HG02973 (cell line): ENCODE measurements at regions not wholly inside any gene's neighbourhood (a gene's known extent, or its start where the extent isn't known, plus 50 kb on each side); places are given as distances from the start of the nearest gene placed in this dataset.
"Not testable (repeated sequence)": the region's sequence is repeated elsewhere in the genome, so short reads cannot be mapped to it uniquely, and the experiment has no call there.

Experiments used
- ATAC-seq: cut with Tn5 transposase; IDR thresholded peaks from one replicate; pipeline ENCODE4 v1.9.1; 2021; ENCODE audit warnings: moderate library complexity; ENCODE audit not compliant: unreplicated experiment

- ATAC-seq, result no peak
Observed at GRCh38 chr1:60823151-60823550, 259.2 kb upstream of the NFIA start.

- no peak for ATAC-seq
Observed at GRCh38 chr1:60822252-60822651, 260.1 kb upstream of the NFIA start.

DNA sequence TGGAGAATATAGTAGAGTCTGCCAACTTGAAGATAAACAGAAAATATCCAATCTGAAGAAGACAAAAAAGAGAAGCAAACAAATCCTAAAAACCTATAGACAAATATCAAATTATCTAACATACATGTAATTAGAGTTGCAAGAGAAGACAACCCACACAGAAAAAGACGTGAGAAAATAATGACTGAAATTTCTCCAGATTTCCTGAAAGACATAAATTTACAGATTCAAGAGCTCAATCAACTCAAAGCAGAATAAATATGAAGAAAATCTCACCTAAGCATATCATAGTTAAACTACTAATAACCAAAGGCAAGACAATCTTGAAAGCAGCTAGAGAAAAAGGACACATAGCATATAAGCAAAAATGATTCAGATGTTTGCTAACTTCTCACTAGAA lies 261.2 kb upstream of the NFIA start:
- no peak for ATAC-seq

- no peak for ATAC-seq
Observed at GRCh38 chr1:60818969-60819701, 263.2 kb upstream of the NFIA start.

DNA sequence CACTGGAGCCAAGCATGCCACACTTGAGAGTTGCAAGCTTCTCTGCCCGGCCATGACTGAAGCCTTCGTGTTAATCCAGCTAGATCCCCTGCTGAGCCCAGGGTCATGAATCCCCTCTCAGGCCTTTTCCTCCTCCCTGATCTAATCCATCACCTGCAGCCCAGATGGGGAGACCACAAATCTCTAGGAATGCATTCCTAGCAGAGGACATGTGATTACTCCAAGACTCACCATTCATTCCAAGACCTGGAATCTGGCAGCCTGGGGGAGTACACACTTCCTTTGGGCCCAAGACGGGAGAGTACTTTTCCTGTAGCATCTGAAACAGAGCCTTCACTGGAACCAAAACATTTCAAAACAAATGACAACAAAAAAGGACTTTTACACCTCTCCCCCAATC lies 269.3 kb upstream of the NFIA start:
- ATAC-seq, result no peak

- no peak for ATAC-seq
Observed at GRCh38 chr1:60809204-60809980, 273.0 kb upstream of the NFIA start.

DNA sequence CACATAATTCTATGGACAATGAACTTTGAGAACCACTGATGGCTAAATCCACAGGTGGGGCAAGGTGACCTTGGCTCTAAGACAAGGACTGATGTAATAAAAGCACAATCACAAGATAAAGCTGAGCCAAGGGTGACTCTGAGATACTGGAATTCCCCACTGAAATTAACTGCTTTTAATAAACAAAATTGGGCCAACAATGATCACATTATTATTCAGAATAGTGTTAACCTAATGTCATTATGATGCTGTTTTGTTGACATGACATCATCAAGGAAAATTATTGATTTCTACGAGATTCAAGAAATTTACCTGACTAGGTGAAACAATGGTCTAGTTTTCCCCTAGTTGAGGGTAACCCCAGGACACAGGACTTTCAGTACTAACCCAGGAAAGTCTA lies 273.7 kb upstream of the NFIA start:
- no peak for ATAC-seq

- ATAC-seq, result no peak
Observed at GRCh38 chr1:60802884-60803283, 279.5 kb upstream of the NFIA start.

GRCh38 chr1:60797351-60797750 lies 285.0 kb upstream of the NFIA start:
- no peak for ATAC-seq

DNA sequence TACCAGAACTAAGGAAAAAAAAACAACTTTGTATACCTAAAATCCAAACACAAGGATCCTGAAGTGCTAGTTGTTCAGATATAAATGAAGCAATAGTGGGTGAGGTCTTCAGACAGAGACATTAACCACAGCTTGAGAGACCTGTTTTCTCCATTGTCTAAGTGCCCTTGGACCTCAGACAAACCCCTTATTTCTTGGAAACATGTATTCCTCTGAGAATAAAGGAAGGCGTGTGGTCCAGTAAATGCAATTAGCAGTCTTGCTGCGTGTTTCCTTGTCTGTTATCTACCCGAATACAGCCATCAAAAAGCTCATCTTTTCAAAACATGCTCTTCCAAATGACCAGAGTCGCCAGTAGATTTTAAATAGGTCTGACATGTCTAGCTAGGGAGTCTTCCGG lies 291.1 kb upstream of the NFIA start:
- no peak for ATAC-seq

DNA sequence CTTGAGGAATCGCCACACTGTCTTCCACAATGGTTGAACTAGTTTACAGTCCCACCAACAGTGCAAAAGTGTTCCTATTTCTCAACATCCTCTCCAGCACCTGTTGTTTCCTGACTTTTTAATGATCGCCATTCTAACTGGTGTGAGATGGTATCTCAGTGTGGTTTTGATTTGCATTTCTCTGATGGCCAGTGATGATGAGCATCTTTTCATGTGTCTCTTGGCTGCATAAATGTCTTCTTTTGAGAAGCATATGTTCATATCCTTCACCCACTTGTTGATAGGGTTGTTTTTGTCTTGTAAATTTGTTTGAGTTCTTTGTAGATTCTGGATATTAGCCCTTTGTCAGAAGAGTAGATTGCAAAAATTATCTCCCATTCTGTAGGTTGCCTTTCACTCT lies 309.3 kb upstream of the NFIA start:
- ATAC-seq, result not testable (repeated sequence)

GRCh38 chr1:60769082-60769481 lies 313.3 kb upstream of the NFIA start:
- ATAC-seq, result no peak

DNA sequence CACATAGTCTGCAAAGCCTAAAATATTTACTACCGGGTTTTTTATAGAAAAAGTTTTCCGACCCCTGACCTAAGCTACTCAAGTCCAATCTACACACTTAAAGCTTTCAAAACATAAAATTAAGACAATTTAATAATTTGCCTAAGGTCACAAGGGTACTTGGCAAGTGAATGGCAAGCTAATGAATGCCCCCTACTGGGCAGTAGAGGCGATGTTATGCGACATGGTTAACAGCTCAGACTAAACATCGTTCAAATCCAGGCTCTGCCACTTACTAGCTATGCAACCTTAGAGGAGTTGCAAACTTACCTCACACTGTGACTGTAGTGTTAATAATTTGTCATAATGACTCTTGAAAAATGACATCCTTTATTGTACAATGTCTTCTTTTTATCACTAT lies 317.2 kb upstream of the NFIA start:
- no peak for ATAC-seq

- no peak for ATAC-seq
Observed at GRCh38 chr1:60764489-60764888, 317.9 kb upstream of the NFIA start.

DNA sequence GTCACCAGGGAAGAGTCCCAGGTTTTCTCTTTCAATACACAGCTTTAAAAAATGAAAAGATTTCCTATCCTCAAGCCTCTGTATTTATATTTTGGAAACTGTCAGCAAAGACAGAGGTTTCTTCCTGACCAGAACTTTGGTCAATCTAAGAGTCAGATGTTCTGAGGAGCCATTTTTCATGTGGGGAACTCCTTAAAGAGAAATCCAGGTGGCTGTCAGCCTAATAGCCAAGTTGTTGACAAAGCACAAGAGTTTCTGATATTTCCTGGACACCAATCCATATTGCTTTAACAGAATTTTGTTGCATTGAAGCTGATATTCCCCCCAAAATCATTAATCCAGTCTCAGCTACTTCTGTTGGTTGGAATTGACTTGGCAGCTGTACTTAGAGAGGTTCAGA lies 318.6 kb upstream of the NFIA start:
- no peak for ATAC-seq

- ATAC-seq, result no peak
Observed at GRCh38 chr1:60762911-60763310, 319.4 kb upstream of the NFIA start.

- ATAC-seq, result no peak
Observed at GRCh38 chr1:60762176-60762575, 320.2 kb upstream of the NFIA start.

- no peak for ATAC-seq
Observed at GRCh38 chr1:60759291-60759690, 323.1 kb upstream of the NFIA start.

- ATAC-seq, result no peak
Observed at GRCh38 chr1:60757485-60757884, 324.9 kb upstream of the NFIA start.

DNA sequence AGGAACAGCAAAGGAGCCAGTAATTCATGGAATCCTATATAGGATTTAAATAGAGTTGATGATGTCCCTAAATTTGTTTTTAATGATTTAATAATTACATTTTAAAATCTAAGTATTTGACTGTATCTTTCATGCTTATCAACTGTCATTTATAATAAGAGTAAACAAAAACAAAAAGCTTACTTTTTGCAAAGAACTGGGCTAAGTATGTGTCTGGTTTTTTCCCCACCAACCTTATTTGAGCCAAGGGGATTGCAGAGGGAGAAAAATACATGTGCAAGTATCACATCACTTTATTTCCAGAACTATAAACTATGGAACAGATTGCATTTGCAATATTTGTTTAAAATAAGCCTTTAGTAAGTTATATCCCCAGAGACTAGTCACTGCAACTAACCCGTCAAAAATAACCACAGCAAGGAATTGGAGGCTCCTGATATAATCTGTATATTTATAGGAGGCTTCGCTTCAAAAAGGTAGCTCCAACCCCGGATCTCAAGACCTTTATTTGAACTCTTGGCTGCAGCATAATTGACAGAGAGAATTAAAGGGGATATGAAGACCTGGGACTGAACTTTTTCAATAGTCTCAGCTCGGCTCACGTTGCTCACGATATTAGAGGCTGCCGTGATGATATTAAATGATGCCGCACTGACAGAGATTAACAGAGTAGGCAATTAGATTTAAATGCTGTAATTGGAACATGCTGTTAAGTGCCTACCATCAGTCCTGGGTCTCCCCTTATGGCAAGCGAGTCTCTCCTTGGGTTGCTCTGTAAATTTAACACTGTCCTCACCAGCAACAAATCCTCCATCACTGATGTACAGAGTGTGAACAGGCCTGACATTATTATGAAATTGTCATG lies 329.1 kb upstream of the NFIA start:
- no peak for ATAC-seq

DNA sequence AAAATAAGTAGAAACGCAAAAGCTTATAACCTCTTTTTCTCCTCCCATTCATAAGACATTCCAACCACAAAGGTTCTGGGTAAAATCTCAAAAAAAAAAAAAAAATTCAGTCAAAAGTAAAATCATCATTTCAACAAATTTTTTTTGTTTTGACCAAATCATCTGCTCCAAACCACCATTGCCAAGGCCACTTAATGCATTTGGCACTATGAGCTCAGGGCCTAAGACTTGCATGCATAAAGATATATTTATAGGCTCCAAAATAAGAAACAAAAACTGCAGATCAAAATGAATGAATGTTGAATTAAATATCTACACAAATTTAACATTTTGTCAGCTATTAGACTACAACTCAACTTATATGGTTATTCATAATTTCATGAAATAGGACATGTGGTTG lies 331.1 kb upstream of the NFIA start:
- no peak for ATAC-seq

DNA sequence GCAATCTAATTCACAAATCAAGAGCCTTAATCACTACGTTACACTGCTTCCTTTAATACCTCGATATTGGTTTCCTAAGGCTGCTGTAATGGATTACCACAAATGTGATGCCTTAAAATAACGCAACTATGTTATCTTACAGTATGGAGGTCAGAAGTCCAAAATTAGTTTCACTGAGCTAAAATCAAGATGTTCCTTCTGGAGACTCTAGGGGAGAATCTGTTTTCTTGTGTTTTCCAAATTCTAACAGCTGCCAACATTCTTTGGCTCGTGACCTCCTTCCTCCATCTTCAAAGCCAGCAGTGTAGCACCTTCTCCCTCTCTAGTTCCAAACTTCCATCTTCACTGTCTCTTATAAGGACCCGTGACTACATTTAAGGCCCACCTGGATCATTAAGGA lies 335.0 kb upstream of the NFIA start:
- no peak for ATAC-seq
